ENCODE measurements at regions not wholly inside any gene's neighbourhood (a gene's known extent, or its start where the extent isn't known, plus 50 kb on each side); places are given as distances from the start of the nearest gene placed in this dataset.

DNA sequence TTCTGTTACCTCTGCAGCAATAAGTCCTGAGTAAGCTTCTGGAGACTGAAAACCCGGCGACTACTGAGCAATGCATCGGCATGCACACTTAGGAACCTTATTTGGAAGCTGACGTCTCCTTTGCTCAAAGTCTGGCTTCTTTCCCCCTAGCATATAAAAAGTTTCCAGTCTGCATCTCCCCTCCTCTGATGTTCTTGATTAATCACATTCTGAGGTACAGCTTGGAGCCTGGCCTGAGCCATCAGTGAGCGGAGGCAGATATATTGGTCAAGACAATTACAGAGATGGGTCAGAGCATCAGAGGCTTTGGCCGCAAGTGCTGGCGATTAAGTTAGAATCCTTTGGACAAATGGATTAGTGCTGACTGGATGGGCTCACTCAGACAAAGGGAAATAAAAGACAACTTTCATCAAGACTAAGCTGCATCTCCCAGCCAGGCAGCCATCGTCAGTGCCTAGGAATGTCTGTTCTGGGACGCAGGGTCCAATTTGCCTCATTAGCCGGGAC, 140.7 kb downstream of the MTX3 start:
- no peak overlapping the region for H3K27ac ChIP-seq (replicated peaks)

DNA sequence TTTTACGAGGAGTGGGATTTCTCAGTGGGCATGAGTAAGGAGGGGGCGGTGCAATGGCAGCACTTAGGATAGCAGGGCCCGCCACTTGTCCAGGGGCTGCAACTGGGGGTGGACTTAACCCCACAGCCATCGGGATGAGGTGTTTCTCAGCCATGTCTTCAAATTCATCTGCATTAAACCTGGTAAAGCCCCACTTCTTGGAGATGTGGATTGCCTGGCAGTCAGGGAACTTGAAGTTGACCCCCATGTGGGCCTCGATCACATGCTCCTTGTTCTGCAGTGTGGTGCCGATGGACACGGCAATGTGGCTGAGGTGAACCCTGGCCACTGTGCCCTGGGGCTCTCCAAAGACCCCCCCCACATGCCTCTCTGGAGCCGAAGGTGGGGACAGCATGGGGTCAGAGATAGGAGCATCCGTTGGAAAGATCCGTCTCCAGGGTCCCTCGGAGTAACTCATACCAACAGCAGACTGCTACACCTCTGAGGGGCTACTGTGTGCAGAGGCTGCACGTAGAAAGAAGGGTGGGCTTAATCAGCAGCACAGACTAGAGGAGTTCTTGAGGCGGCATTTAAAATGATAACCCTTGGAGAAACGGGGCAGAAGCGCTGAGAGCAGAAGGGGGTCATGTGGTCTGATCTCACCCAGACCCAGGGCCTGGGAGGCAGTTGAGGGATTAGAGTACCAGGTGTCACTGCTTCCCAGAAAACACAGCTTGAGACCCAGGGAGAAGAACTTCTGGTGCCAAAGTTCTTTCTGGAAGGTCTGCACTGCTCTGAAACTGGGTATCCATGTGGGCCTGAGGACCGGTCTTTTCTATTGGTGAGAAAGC, 141.4 kb downstream of the MTX3 start:
- TF ChIP-seq, protein P1, sequence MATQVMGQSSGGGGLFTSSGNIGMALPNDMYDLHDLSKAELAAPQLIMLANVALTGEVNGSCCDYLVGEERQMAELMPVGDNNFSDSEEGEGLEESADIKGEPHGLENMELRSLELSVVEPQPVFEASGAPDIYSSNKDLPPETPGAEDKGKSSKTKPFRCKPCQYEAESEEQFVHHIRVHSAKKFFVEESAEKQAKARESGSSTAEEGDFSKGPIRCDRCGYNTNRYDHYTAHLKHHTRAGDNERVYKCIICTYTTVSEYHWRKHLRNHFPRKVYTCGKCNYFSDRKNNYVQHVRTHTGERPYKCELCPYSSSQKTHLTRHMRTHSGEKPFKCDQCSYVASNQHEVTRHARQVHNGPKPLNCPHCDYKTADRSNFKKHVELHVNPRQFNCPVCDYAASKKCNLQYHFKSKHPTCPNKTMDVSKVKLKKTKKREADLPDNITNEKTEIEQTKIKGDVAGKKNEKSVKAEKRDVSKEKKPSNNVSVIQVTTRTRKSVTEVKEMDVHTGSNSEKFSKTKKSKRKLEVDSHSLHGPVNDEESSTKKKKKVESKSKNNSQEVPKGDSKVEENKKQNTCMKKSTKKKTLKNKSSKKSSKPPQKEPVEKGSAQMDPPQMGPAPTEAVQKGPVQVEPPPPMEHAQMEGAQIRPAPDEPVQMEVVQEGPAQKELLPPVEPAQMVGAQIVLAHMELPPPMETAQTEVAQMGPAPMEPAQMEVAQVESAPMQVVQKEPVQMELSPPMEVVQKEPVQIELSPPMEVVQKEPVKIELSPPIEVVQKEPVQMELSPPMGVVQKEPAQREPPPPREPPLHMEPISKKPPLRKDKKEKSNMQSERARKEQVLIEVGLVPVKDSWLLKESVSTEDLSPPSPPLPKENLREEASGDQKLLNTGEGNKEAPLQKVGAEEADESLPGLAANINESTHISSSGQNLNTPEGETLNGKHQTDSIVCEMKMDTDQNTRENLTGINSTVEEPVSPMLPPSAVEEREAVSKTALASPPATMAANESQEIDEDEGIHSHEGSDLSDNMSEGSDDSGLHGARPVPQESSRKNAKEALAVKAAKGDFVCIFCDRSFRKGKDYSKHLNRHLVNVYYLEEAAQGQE (IDR thresholded peaks at IDR 0.05; ENCODE audit: insufficient replicate concordance, low read depth): no peak
- no peak for TF ChIP-seq GABPA (IDR thresholded peaks at IDR 0.05; ENCODE audit: low read depth)
- TF ChIP-seq, protein P2, sequence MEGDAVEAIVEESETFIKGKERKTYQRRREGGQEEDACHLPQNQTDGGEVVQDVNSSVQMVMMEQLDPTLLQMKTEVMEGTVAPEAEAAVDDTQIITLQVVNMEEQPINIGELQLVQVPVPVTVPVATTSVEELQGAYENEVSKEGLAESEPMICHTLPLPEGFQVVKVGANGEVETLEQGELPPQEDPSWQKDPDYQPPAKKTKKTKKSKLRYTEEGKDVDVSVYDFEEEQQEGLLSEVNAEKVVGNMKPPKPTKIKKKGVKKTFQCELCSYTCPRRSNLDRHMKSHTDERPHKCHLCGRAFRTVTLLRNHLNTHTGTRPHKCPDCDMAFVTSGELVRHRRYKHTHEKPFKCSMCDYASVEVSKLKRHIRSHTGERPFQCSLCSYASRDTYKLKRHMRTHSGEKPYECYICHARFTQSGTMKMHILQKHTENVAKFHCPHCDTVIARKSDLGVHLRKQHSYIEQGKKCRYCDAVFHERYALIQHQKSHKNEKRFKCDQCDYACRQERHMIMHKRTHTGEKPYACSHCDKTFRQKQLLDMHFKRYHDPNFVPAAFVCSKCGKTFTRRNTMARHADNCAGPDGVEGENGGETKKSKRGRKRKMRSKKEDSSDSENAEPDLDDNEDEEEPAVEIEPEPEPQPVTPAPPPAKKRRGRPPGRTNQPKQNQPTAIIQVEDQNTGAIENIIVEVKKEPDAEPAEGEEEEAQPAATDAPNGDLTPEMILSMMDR (IDR thresholded peaks at IDR 0.05; ENCODE audit: insufficient read depth, low read length): no peak
- no peak for TF ChIP-seq POLR2AphosphoS5 (IDR thresholded peaks at IDR 0.05; ENCODE audit: low read depth)
- no peak for TF ChIP-seq SPI1 (IDR thresholded peaks at IDR 0.05; ENCODE audit: borderline replicate concordance, low read depth)
- Histone ChIP-seq H3K4me3 (replicated peaks; ENCODE audit: insufficient read depth, low read length) (no peak overlapping the region), H3K27me3 (ENCODE audit: insufficient read depth, poor library complexity, severe bottlenecking) (no peaks in the 10 kb centered on the region), H3K27ac (replicated peaks) (no peak overlapping the region)
- DNase-seq (ENCODE audit: low read depth in 1 of 2, low spot score in 1 of 2): no peak

More for the DNA sequence above, 140.7 kb downstream of the MTX3 start:
- Histone ChIP-seq H3K4me3 (replicated peaks; ENCODE audit: insufficient read depth, low read length) (no peak overlapping the region), H3K27me3 (ENCODE audit: insufficient read depth, poor library complexity, severe bottlenecking) (no peaks in the 10 kb centered on the region)
- TF ChIP-seq SPI1 (IDR thresholded peaks at IDR 0.05; ENCODE audit: borderline replicate concordance, low read depth): no peak
- no peak for TF ChIP-seq GABPA (IDR thresholded peaks at IDR 0.05; ENCODE audit: low read depth)
- TF ChIP-seq, protein P2 (IDR thresholded peaks at IDR 0.05; ENCODE audit: insufficient read depth, low read length): no peak
- TF ChIP-seq, protein P1 (IDR thresholded peaks at IDR 0.05; ENCODE audit: insufficient replicate concordance, low read depth): no peak
- TF ChIP-seq POLR2AphosphoS5 (IDR thresholded peaks at IDR 0.05; ENCODE audit: low read depth): no peak
- DNase-seq (ENCODE audit: low read depth in 1 of 2, low spot score in 1 of 2): no peak

All from HL-60 (cell line).